Colon (tissue), 2 donors: ENCODE measurements at regions not wholly inside any gene's neighbourhood (a gene's known extent, or its start where the extent isn't known, plus 50 kb on each side); places are given as distances from the start of the nearest gene placed in this dataset.
A peak's percentile ranks its signal among the peaks of the same experiment; 100 is the strongest.
"Not testable (repeated sequence)": the region's sequence is repeated elsewhere in the genome, so short reads cannot be mapped to it uniquely, and the experiment has no call there.

Source experiments
- FAIRE-seq: peaks from 2 replicates; lab custom pipeline; 2012; peaks lifted over from hg19 to GRCh38; lab: Jason Lieb, UNC
- donor health status: control.
- donor health status: control.

- no peak for FAIRE-seq
These were observed 443.1 kb upstream of the FMR1 start for GRCh38 chrX:147468600-147468999.

- FAIRE-seq: no peak
These were observed 435.7 kb upstream of the FMR1 start for GRCh38 chrX:147476008-147476407.

GRCh38 chrX:147478899-147479298 lies 432.8 kb upstream of the FMR1 start:
- FAIRE-seq: no peak

GRCh38 chrX:147485207-147485606 lies 426.5 kb upstream of the FMR1 start:
- FAIRE-seq: no peak

- FAIRE-seq: no peak
These were observed 417.4 kb upstream of the FMR1 start for GRCh38 chrX:147494365-147494764.

GRCh38 chrX:147498796-147499195 lies 412.9 kb upstream of the FMR1 start:
- FAIRE-seq: no peak

GRCh38 chrX:147522981-147523380 lies 388.7 kb upstream of the FMR1 start:
- FAIRE-seq: no peak

GRCh38 chrX:147533426-147533825 lies 378.3 kb upstream of the FMR1 start:
- FAIRE-seq: no peak

GRCh38 chrX:147537172-147537571 lies 374.5 kb upstream of the FMR1 start:
- FAIRE-seq: no peak

GRCh38 chrX:147548023-147548422 lies 363.7 kb upstream of the FMR1 start:
- FAIRE-seq: not testable (repeated sequence)

- peak; percentile 86 for FAIRE-seq
These were observed 361.5 kb upstream of the FMR1 start for GRCh38 chrX:147550217-147550616.

- FAIRE-seq: no peak
These were observed 352.5 kb upstream of the FMR1 start for GRCh38 chrX:147559191-147559590.

GRCh38 chrX:147565237-147565636 lies 346.5 kb upstream of the FMR1 start:
- FAIRE-seq: peak; percentile 78

- FAIRE-seq: no peak
These were observed 341.2 kb upstream of the FMR1 start for GRCh38 chrX:147570483-147570882.

GRCh38 chrX:147573266-147573665 lies 338.5 kb upstream of the FMR1 start:
- no peak for FAIRE-seq

GRCh38 chrX:147602176-147602696 lies 309.5 kb upstream of the FMR1 start:
- no peak for FAIRE-seq

- no peak for FAIRE-seq
These were observed 285.1 kb upstream of the FMR1 start for GRCh38 chrX:147626605-147627004.

- no peak for FAIRE-seq
These were observed 276.5 kb upstream of the FMR1 start for GRCh38 chrX:147635186-147635585.

GRCh38 chrX:147637190-147637589 lies 274.5 kb upstream of the FMR1 start:
- no peak for FAIRE-seq

GRCh38 chrX:147646949-147647723 lies 264.6 kb upstream of the FMR1 start:
- no peak for FAIRE-seq

GRCh38 chrX:147675819-147676218 lies 235.9 kb upstream of the FMR1 start:
- no peak for FAIRE-seq

- no peak for FAIRE-seq
These were observed 232.2 kb upstream of the FMR1 start for GRCh38 chrX:147679356-147680005.

- no peak for FAIRE-seq
These were observed 231.5 kb upstream of the FMR1 start for GRCh38 chrX:147680251-147680650.

GRCh38 chrX:147693511-147693910 lies 218.2 kb upstream of the FMR1 start:
- no peak for FAIRE-seq
